Rectal smooth muscle tissue (tissue), 1 donor: ENCODE measurements at regions not wholly inside any gene's neighbourhood (a gene's known extent, or its start where the extent isn't known, plus 50 kb on each side); places are given as distances from the start of the nearest gene placed in this dataset.
"Not testable (repeated sequence)": the region's sequence is repeated elsewhere in the genome, so short reads cannot be mapped to it uniquely, and the experiment has no call there.

Experiments used
- H3K27ac ChIP-seq: one replicate; pipeline ENCODE4 v1.7.0; 2013; ENCODE audit warnings: low read depth, low read length, inconsistent platforms
- H3K27me3 ChIP-seq: one replicate; pipeline ENCODE4 v1.7.0; 2013; ENCODE audit warnings: low read length; ENCODE audit not compliant: control insufficient read depth, insufficient read depth
- H3K36me3 ChIP-seq: one replicate; pipeline ENCODE4 v1.7.0; 2013; ENCODE audit warnings: low read length; ENCODE audit not compliant: control insufficient read depth, insufficient read depth
- H3K4me1 ChIP-seq: one replicate; pipeline ENCODE4 v1.7.0; 2013; ENCODE audit warnings: low read length; ENCODE audit not compliant: control insufficient read depth, insufficient read depth
- H3K4me3 ChIP-seq: one replicate; pipeline ENCODE4 v1.7.0; 2013; ENCODE audit warnings: low read length
- H3K9ac ChIP-seq: one replicate; pipeline ENCODE4 v1.7.0; 2013; ENCODE audit warnings: low read length

- H3K4me3 ChIP-seq, H3K27ac ChIP-seq, H3K36me3 ChIP-seq, H3K27me3 ChIP-seq, H3K9ac ChIP-seq, H3K4me1 ChIP-seq: not testable (repeated sequence)
Measured at GRCh38 chr2:182665500-182665899, 50.6 kb upstream of the DNAJC10 start.
